ENCODE measurements at regions not wholly inside any gene's neighbourhood (a gene's known extent, or its start where the extent isn't known, plus 50 kb on each side); places are given as distances from the start of the nearest gene placed in this dataset.
"Not testable (repeated sequence)": the region's sequence is repeated elsewhere in the genome, so short reads cannot be mapped to it uniquely, and the experiment has no call there.

DNA sequence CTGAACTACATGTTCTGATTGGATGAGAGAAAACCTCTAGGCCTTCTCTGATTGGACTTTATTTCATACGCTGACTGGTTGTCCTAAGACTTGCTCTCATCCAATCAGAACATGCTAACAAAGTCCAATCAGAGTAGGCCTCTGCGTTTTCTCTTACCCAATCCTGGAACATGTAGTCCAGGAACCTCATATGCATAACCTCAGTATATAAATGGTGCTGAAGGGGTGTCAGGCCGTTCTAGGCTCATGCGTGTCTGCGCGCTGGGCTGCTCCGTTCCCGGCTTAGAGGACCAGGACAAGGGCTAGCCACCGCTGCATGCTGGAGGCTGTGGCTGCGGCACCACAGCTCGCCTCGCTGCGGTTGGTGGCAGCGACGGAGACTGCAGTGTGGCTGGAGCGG lies 68.3 kb upstream of the THOC3 start:
- TF ChIP-seq CTCF, POLR2A (IDR thresholded peaks at IDR 0.05): not testable (repeated sequence)

All from body of pancreas (tissue), 4 donors.